ENCODE measurements at regions not wholly inside any gene's neighbourhood (a gene's known extent, or its start where the extent isn't known, plus 50 kb on each side); places are given as distances from the start of the nearest gene placed in this dataset.

DNA sequence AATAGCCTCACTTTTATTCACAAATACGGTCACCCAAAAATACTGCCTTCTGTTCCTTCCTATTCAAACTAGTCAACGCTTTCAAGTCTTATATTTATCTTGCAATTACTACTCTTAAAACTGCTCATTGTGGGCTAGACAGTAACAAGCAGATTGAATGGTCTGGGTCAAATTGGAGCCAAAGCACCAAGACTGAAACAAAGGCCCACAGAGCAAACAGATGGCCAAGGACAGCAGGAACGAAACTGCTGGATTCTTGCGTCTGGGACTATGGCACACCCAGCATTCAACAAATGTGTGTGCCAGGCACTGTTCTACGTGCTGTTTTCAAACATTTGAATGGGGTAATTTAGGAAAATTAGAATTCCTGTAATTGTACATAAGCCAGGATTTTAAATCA is 250.1 kb upstream of the PSMD7 start:
- CTCF ChIA-PET, result interaction anchor here (3.3 kb wide), 1 partner anchor 11 kb away, joined by 10 read pairs; no protein-coding TSS in a partner anchor
- H3K27ac ChIP-seq (ENCODE audit: low read depth, low read length), result no peak overlapping the region

More for the DNA sequence above, 250.1 kb upstream of the PSMD7 start:
- no peak overlapping the region for H3K4me3 ChIP-seq (replicated peaks in 1 of 2; ENCODE audit: low read depth in 1 of 2, low read length in 2 of 2)
- H3K79me2 ChIP-seq (ENCODE audit: insufficient read depth, low read length), result no peaks in the 10 kb centered on the region
- ATAC-seq (no peak), DNase-seq (ENCODE audit: low read depth, low spot score) (no peak)
- no peak overlapping the region for H3K4me2 ChIP-seq (ENCODE audit: low read length)
- no TSS peak for BruUV-seq (replicated peaks)
- TF ChIP-seq ELF1 (IDR thresholded peaks at IDR 0.05; ENCODE audit: borderline replicate concordance, low read depth) (no peak), CEBPB (IDR thresholded peaks at IDR 0.05; ENCODE audit: low read depth) (no peak), EZH2phosphoT487 (IDR thresholded peaks at IDR 0.05; ENCODE audit: borderline replicate concordance) (no peak), POLR2AphosphoS5 (IDR thresholded peaks at IDR 0.05; ENCODE audit: low read depth, low read length) (no peak), SRF (IDR thresholded peaks at IDR 0.05; ENCODE audit: low read depth) (no peak), EGR1 (IDR thresholded peaks at IDR 0.05; ENCODE audit: low read depth) (no peak), JUND (IDR thresholded peaks at IDR 0.05) (no peak), SP1 (IDR thresholded peaks at IDR 0.05; ENCODE audit: low read depth) (no peak), CBX3 (IDR thresholded peaks at IDR 0.05; ENCODE audit: low read depth) (no peak), POLR2A (IDR thresholded peaks at IDR 0.05; ENCODE audit: borderline replicate concordance, extremely low read depth, insufficient read depth, insufficient read length) (no peak), FOSL1 (IDR thresholded peaks at IDR 0.05; ENCODE audit: low read depth) (no peak), RAD21 (IDR thresholded peaks at IDR 0.05; ENCODE audit: low read depth) (no peak), SIN3A (IDR thresholded peaks at IDR 0.05; ENCODE audit: low read depth) (no peak), ZFX (IDR thresholded peaks at IDR 0.05) (no peak)
- TF ChIP-seq, protein P1, sequence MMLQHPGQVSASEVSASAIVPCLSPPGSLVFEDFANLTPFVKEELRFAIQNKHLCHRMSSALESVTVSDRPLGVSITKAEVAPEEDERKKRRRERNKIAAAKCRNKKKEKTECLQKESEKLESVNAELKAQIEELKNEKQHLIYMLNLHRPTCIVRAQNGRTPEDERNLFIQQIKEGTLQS (IDR thresholded peaks at IDR 0.05), result no peak
- TF ChIP-seq, protein P2, sequence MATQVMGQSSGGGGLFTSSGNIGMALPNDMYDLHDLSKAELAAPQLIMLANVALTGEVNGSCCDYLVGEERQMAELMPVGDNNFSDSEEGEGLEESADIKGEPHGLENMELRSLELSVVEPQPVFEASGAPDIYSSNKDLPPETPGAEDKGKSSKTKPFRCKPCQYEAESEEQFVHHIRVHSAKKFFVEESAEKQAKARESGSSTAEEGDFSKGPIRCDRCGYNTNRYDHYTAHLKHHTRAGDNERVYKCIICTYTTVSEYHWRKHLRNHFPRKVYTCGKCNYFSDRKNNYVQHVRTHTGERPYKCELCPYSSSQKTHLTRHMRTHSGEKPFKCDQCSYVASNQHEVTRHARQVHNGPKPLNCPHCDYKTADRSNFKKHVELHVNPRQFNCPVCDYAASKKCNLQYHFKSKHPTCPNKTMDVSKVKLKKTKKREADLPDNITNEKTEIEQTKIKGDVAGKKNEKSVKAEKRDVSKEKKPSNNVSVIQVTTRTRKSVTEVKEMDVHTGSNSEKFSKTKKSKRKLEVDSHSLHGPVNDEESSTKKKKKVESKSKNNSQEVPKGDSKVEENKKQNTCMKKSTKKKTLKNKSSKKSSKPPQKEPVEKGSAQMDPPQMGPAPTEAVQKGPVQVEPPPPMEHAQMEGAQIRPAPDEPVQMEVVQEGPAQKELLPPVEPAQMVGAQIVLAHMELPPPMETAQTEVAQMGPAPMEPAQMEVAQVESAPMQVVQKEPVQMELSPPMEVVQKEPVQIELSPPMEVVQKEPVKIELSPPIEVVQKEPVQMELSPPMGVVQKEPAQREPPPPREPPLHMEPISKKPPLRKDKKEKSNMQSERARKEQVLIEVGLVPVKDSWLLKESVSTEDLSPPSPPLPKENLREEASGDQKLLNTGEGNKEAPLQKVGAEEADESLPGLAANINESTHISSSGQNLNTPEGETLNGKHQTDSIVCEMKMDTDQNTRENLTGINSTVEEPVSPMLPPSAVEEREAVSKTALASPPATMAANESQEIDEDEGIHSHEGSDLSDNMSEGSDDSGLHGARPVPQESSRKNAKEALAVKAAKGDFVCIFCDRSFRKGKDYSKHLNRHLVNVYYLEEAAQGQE (IDR thresholded peaks at IDR 0.05; ENCODE audit: low read depth), result no peak
- TF ChIP-seq, protein P3, sequence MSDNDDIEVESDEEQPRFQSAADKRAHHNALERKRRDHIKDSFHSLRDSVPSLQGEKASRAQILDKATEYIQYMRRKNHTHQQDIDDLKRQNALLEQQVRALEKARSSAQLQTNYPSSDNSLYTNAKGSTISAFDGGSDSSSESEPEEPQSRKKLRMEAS (IDR thresholded peaks at IDR 0.05), result no peak
- TF ChIP-seq, protein P4, sequence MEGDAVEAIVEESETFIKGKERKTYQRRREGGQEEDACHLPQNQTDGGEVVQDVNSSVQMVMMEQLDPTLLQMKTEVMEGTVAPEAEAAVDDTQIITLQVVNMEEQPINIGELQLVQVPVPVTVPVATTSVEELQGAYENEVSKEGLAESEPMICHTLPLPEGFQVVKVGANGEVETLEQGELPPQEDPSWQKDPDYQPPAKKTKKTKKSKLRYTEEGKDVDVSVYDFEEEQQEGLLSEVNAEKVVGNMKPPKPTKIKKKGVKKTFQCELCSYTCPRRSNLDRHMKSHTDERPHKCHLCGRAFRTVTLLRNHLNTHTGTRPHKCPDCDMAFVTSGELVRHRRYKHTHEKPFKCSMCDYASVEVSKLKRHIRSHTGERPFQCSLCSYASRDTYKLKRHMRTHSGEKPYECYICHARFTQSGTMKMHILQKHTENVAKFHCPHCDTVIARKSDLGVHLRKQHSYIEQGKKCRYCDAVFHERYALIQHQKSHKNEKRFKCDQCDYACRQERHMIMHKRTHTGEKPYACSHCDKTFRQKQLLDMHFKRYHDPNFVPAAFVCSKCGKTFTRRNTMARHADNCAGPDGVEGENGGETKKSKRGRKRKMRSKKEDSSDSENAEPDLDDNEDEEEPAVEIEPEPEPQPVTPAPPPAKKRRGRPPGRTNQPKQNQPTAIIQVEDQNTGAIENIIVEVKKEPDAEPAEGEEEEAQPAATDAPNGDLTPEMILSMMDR (IDR thresholded peaks at IDR 0.05 in 2 of 3, conservative IDR thresholded peaks at IDR 0.05 in 1 of 3; ENCODE audit: borderline replicate concordance in 1 of 3, insufficient read depth in 1 of 3, low read depth in 2 of 3, low read length in 2 of 3), result no peak
- TF ChIP-seq, protein P5, sequence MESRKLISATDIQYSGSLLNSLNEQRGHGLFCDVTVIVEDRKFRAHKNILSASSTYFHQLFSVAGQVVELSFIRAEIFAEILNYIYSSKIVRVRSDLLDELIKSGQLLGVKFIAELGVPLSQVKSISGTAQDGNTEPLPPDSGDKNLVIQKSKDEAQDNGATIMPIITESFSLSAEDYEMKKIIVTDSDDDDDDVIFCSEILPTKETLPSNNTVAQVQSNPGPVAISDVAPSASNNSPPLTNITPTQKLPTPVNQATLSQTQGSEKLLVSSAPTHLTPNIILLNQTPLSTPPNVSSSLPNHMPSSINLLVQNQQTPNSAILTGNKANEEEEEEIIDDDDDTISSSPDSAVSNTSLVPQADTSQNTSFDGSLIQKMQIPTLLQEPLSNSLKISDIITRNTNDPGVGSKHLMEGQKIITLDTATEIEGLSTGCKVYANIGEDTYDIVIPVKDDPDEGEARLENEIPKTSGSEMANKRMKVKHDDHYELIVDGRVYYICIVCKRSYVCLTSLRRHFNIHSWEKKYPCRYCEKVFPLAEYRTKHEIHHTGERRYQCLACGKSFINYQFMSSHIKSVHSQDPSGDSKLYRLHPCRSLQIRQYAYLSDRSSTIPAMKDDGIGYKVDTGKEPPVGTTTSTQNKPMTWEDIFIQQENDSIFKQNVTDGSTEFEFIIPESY (IDR thresholded peaks at IDR 0.05; ENCODE audit: extremely low read depth, insufficient replicate concordance, low read length), result no peak
- no peaks in the 10 kb centered on the region for H4K20me1 ChIP-seq (ENCODE audit: insufficient read depth)
- H2AFZ ChIP-seq (ENCODE audit: low read depth, low read length, poor library complexity, severe bottlenecking), result no peak overlapping the region
- H3K4me1 ChIP-seq (ENCODE audit: control insufficient read depth in 1 of 2, insufficient read depth in 2 of 2, low read length in 2 of 2), result no peaks in the 10 kb centered on the region
- ChIA-PET RAD21 (ENCODE audit: low non-redundant PET in 1 of 2, low total read pairs in 2 of 2, uncharacterized antibody in 2 of 2, unreplicated experiment in 2 of 2) (no interaction called here), POLR2A (no interaction called here)
- peaks cover 21% of the 10 kb centered on the region; the same call in 1 of the 2 replicates for H3K27me3 ChIP-seq (ENCODE audit: insufficient read depth, low read length)
- intact Hi-C loops (cut with micrococcal nuclease), result no loop called here
- no peaks in the 10 kb centered on the region for H3K9me3 ChIP-seq (ENCODE audit: control insufficient read depth in 1 of 2, insufficient read depth in 1 of 2, low read depth in 1 of 2, low read length in 2 of 2)
- H3K9ac ChIP-seq (ENCODE audit: low read length), result no peak overlapping the region
- no peaks in the 10 kb centered on the region for H3K9me2 ChIP-seq (ENCODE audit: insufficient read depth)
- H3K36me3 ChIP-seq (ENCODE audit: control insufficient read depth in 1 of 2, insufficient read depth in 2 of 2, low read length in 2 of 2), result no peaks in the 10 kb centered on the region
